ENCODE measurements at regions not wholly inside any gene's neighbourhood (a gene's known extent, or its start where the extent isn't known, plus 50 kb on each side); places are given as distances from the start of the nearest gene placed in this dataset.

DNA sequence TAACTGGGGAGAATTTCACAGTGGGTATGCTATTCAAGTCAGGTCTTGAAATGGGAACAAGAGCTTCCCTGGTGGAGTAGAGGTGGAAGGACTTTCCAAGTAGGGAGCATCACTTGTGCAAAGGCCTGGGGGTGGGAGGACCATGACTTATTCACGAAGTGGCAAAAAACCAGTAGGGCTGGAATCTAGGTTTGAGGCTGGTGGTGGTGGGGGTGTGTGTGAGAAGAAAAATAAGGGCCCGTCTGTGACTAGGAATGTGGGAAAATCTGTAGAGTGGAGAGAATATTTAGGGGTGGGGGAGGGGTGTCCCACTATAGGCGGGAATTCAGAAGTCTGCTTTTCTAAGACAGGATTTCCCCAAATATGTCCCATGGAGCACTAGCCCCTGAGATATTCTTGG lies 271.9 kb upstream of the TBL1XR1 start:
- TF ChIP-seq POLR2A (IDR thresholded peaks at IDR 0.05; ENCODE audit: low read depth, low read length) (no peak), POLR2AphosphoS5 (IDR thresholded peaks at IDR 0.05; ENCODE audit: low read depth, low read length) (no peak), TAF1 (IDR thresholded peaks at IDR 0.05; ENCODE audit: borderline replicate concordance, low read depth, low read length) (no peak)
- FAIRE-seq: no peak
- DNase-seq (ENCODE audit: insufficient read length): no peak

DNA sequence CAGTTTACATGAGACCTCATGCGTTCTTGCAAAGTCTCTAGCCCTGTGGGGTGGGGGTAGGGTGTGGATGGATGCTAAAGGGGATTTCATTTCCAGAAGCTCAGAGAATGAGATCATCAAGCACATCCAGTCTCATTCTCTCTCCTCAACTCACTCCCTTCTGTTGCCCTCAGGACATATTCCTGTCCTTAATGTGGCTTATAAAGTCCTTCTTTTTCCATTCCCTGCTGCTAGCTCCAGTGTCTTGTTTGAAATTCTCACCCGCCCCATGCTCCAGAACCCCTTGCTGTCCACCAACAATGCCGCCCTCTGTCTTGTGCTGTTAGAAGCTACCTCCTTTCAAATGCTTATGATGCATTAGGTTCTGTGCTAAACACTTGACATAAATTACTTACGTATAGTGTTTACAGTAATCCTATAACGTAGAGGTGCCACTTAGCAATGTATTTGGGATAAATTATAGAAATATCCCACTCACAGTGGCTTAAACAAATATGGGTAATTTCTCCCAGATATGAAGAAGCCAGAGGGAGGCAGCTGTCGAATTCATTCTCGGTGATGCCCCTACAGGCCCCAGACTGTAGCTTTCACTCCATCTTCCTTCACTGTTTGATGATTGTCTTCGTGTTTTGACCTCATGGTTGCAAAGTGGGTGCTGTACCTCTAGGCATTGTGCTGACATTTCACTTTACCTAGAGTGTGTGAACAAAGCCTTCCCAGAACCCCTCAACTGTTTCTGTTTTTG lies 273.1 kb upstream of the TBL1XR1 start:
- DNase-seq (ENCODE audit: insufficient read length) (no peak), FAIRE-seq (no peak)
- TF ChIP-seq TAF1 (IDR thresholded peaks at IDR 0.05; ENCODE audit: borderline replicate concordance, low read depth, low read length) (no peak), POLR2A (IDR thresholded peaks at IDR 0.05; ENCODE audit: low read depth, low read length) (no peak), POLR2AphosphoS5 (IDR thresholded peaks at IDR 0.05; ENCODE audit: low read depth, low read length) (no peak)

DNA sequence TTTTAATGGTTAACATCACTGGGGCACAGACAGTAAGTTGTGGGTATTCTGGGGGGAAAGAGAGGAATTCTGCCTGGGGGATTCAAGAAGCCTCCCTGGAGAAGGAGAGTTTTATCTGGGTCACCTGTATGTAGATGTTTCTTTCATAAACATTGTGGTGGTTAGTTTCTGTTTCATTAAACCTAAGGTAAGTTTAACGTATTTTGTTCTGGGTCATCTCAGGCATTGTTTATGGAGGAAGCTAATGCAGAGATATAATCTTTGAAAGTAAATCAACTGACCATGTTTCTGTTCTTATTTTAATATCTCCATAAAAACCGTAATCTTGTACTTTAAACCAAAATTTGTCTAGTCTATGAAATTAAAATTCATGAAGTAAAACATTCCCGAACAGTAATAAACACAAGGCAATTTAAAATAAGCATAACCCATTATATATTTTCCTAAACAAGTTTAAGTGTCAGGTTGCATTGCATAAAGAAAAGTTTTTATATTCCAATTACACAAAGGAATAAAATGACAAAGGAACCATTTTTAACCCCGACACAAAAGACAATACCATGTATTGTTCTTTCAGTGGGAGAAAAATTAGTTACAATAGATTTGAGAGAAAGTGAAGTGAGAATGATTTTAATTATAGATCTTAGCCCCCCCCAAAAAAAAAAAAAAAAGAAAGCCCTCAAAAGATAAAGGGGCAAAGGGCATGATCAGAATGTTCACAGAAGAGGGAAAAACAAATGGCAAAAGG lies 274.6 kb upstream of the TBL1XR1 start:
- FAIRE-seq (no peak), DNase-seq (ENCODE audit: insufficient read length) (no peak)
- no peak for TF ChIP-seq POLR2AphosphoS5 (IDR thresholded peaks at IDR 0.05; ENCODE audit: low read depth, low read length)
- no peak for TF ChIP-seq TAF1 (IDR thresholded peaks at IDR 0.05; ENCODE audit: borderline replicate concordance, low read depth, low read length)
- TF ChIP-seq POLR2A (IDR thresholded peaks at IDR 0.05; ENCODE audit: low read depth, low read length): no peak

DNA sequence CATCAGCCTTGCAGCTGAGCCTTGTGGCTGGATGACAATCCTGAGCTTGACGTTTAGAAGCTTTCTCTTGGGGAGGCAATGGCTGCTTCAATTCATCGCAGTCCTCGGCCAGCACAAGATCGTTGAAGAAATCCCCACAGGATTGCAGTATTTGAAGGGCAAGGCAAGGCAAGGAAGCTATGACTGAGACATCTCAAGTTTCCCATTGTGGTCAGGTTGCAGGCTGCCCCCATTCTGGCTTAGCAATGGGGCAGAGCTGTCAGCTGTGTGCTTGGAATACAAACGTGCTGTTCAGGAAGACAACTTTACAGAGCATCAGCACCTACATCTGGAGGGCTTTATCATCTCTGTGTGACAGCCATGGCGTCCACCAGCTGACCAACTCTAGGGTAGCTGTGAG lies 275.9 kb upstream of the TBL1XR1 start:
- DNase-seq (ENCODE audit: insufficient read length) (no peak), FAIRE-seq (no peak)
- TF ChIP-seq POLR2AphosphoS5 (IDR thresholded peaks at IDR 0.05; ENCODE audit: low read depth, low read length) (no peak), TAF1 (IDR thresholded peaks at IDR 0.05; ENCODE audit: borderline replicate concordance, low read depth, low read length) (no peak), POLR2A (IDR thresholded peaks at IDR 0.05; ENCODE audit: low read depth, low read length) (no peak)

DNA sequence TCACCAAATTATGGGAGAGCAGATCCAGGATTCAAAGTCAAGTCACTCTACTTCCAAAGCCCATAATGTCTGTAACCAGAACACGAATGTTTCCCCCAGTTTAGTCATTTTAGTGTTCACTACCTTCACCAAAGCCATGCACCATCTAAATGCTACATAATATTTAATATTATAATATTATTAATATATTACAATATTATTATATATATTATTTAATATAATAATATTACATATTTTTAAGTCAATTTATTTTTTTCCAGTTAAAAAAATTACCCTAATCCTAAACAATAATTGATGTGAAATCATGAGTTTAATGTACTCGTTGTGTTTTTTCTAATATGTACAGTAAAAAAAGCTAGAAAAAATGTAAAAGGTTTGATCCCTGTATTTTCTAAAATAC lies 276.6 kb upstream of the TBL1XR1 start:
- TF ChIP-seq POLR2A (IDR thresholded peaks at IDR 0.05; ENCODE audit: low read depth, low read length) (no peak), TAF1 (IDR thresholded peaks at IDR 0.05; ENCODE audit: borderline replicate concordance, low read depth, low read length) (no peak), POLR2AphosphoS5 (IDR thresholded peaks at IDR 0.05; ENCODE audit: low read depth, low read length) (no peak)
- FAIRE-seq: no peak
- DNase-seq (ENCODE audit: insufficient read length): no peak

DNA sequence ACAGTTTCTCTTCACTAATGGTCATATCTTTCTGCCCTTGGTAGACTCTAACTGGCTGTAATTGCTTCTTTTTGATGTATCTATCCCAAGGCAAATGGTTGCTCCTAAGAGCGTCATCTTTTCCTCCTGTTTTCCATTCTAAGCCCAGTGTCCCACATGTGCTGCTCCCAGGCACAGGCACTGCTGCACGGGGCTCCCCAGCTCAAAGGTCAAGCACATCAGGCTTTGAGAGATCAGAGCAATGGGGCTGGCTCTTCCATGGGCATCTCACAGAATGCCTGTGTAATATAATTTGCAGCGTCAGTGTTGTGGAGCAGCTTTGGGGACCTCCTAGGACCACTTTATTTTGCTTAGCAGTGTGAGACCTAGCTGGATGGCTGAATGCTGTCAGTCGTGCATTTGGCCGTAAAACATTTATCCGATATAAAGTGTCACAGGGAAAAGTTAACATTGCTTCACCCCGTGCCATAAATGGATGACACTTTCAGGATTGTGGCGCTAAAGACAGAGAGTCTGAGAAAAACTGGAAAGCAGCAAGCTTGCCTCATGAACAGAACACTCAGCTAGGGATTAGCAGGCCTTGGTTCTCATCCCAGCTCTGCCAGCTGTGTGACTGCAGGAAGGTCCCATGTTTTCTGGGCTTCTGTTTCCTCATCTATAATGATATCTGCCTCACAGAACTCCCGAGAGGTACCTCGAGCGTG lies 277.5 kb upstream of the TBL1XR1 start:
- DNase-seq (ENCODE audit: insufficient read length) (no peak), FAIRE-seq (no peak)
- no peak for TF ChIP-seq POLR2A (IDR thresholded peaks at IDR 0.05; ENCODE audit: low read depth, low read length)
- TF ChIP-seq POLR2AphosphoS5 (IDR thresholded peaks at IDR 0.05; ENCODE audit: low read depth, low read length): no peak
- TF ChIP-seq TAF1 (IDR thresholded peaks at IDR 0.05; ENCODE audit: borderline replicate concordance, low read depth, low read length): no peak

DNA sequence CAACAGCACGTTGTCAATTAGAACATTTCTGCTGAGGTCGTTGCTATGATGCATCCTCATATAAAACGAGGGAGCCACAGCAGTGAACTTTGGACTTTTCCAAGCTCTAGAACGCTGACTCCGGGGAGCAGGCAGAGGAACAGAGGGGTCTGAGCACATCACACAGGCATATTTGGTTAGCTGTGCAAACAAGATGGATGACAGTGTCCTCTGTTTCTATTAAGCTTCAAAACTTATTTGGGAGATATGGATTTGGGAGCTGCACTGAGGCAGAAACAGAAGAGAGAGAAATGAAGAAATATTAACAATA lies 278.0 kb upstream of the TBL1XR1 start:
- FAIRE-seq: no peak
- no peak for DNase-seq (ENCODE audit: insufficient read length)
- TF ChIP-seq POLR2AphosphoS5 (IDR thresholded peaks at IDR 0.05; ENCODE audit: low read depth, low read length): no peak
- TF ChIP-seq POLR2A (IDR thresholded peaks at IDR 0.05; ENCODE audit: low read depth, low read length): no peak

DNA sequence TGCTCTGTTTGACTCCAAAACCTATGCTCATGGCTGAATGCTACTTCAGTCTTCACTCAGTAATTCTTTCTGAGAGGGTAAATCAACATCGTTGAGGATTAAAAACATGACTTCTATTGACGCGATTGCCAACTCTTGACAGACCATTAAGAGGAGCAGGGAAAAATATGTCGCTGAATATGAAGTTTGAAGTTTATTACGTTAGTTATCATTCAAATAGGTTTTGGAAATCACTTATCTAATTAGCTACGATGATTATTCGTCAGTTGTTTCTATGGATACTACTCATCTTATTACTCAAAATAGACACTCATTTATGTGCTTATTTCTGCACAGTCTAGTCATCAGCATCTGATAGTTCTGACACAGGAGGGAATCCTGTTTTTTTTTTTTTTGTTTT lies 279.2 kb upstream of the TBL1XR1 start:
- DNase-seq (ENCODE audit: insufficient read length): no peak
- no peak for TF ChIP-seq POLR2A (IDR thresholded peaks at IDR 0.05; ENCODE audit: low read depth, low read length)
- TF ChIP-seq POLR2AphosphoS5 (IDR thresholded peaks at IDR 0.05; ENCODE audit: low read depth, low read length): no peak
- no peak for TF ChIP-seq TAF1 (IDR thresholded peaks at IDR 0.05; ENCODE audit: borderline replicate concordance, low read depth, low read length)
- FAIRE-seq: no peak

DNA sequence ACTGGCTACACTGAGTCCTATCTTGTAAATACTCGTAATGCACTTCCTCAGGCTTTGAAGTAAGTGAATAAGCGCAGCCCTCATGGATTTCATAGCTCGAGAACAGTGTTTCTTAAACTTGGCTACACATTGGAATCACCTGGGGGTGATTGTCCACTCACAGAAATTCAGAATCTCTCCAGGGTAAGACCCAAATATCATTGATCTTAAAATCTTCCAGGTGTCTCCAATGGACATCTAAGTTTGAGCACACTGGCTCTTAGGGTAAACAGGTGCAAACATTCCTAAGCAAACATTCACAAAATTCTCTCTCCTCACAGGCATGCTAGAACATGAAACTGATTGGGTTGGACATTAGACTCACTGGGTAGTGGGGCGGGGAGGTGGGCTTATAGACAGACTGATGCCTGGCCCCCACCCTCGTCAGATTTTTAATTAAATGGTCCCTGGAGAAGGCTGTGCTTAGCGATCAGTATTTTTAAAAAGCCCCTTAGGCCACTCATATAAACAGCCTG lies 279.7 kb upstream of the TBL1XR1 start:
- no peak for DNase-seq (ENCODE audit: insufficient read length)
- no peak for FAIRE-seq
- TF ChIP-seq TAF1 (IDR thresholded peaks at IDR 0.05; ENCODE audit: borderline replicate concordance, low read depth, low read length) (no peak), POLR2AphosphoS5 (IDR thresholded peaks at IDR 0.05; ENCODE audit: low read depth, low read length) (no peak), POLR2A (IDR thresholded peaks at IDR 0.05; ENCODE audit: low read depth, low read length) (no peak)

DNA sequence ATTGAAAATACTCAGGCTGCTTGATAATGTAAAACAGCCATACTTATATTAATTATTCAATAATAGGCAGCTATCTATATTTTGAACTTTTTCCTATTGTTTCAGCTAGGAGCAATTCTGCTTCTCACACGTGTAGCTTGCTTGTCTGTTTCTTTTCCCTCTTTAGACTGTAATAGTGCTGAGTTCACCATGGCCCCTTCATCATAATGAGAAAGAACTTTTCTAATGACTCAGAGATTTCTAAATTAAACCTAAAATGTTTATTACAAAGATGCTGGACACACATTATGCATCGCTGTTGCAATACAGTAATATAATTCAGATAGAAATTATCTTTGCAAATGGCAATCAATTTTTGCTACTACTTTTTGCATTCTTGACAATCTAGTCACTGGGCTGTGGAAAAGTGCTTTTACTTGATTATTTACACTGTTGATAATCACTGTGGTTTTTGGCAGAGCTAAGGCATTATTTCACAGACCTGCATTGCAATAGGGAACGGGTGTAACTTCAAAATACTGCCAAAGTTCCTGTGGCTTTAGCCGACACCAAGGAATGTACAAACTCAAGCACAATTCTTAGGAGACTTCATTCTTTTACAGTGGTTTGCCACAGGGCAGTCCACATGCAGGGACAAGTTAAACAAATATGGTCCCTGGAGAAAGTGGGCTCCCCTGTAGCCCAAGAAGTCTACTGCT lies 281.0 kb upstream of the TBL1XR1 start:
- DNase-seq (ENCODE audit: insufficient read length): no peak
- FAIRE-seq: no peak

DNA sequence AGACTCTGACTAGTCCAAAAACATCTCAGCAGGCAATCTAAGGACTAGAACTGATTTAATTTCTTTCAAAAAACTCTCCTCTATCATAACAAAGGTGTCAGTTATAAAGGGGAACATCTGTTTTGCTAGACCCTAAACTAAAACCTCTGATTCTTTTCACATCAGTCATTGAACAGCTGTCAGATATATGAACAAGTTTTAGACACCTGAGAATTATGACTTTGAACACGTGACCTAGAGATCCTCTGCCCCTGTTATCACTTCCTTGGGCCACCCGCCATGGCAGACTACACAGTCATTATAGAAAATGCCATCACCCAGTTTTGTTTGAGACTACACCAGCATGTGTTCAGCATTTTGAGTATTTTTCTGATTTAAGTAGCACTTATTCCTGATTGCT lies 282.3 kb upstream of the TBL1XR1 start:
- no peak for TF ChIP-seq TAF1 (IDR thresholded peaks at IDR 0.05; ENCODE audit: borderline replicate concordance, low read depth, low read length)
- TF ChIP-seq POLR2A (IDR thresholded peaks at IDR 0.05; ENCODE audit: low read depth, low read length): no peak
- no peak for TF ChIP-seq POLR2AphosphoS5 (IDR thresholded peaks at IDR 0.05; ENCODE audit: low read depth, low read length)
- FAIRE-seq (no peak), DNase-seq (ENCODE audit: insufficient read length) (no peak)

More for the DNA sequence above, 281.0 kb upstream of the TBL1XR1 start:
- no peak for TF ChIP-seq TAF1 (IDR thresholded peaks at IDR 0.05; ENCODE audit: borderline replicate concordance, low read depth, low read length)
- no peak for TF ChIP-seq POLR2AphosphoS5 (IDR thresholded peaks at IDR 0.05; ENCODE audit: low read depth, low read length)
- TF ChIP-seq POLR2A (IDR thresholded peaks at IDR 0.05; ENCODE audit: low read depth, low read length): no peak
